ENCODE measurements at regions not wholly inside any gene's neighbourhood (a gene's known extent, or its start where the extent isn't known, plus 50 kb on each side); places are given as distances from the start of the nearest gene placed in this dataset.

- TF ChIP-seq CTCF (conservative IDR thresholded peaks at IDR 0.05; ENCODE audit: low read depth, low read length) (no peak), EZH2 (IDR thresholded peaks at IDR 0.05; ENCODE audit: borderline replicate concordance, low read depth, low read length, poor library complexity, severe bottlenecking) (no peak)
Measured at GRCh38 chr6:115067690-115068447, 725.0 kb upstream of the HS3ST5 start.

All from A673 (cell line).